BJ (cell line): ENCODE measurements at regions not wholly inside any gene's neighbourhood (a gene's known extent, or its start where the extent isn't known, plus 50 kb on each side); places are given as distances from the start of the nearest gene placed in this dataset.

Experiments used
- CTCF ChIA-PET: fragments of 350-600 bp; formaldehyde crosslinking; extraction: SDS; loops from one replicate; lab custom pipeline; 2021; ENCODE audit warnings: antibody characterized with exemption, inconsistent platforms; lab: Yijun Ruan, JAX
- POLR2A ChIA-PET: fragments of 300-600 bp; sonication (Branson Sonifier 250); formaldehyde crosslinking; extraction: SDS; loops from one replicate; lab custom pipeline; 2021; ENCODE audit warnings: antibody characterized with exemption; lab: Charles Lee
- DNase-seq: peaks from one replicate; pipeline ENCODE4 v3.0.0-alpha.2; 2011; ENCODE audit warnings: low read depth
- H3K27me3 ChIP-seq: 2 replicates; pipeline ENCODE4 v1.6.0; 2011; ENCODE audit warnings: low read length; ENCODE audit not compliant: control insufficient read depth, insufficient read depth
- H3K36me3 ChIP-seq: 2 replicates; pipeline ENCODE4 v1.5.1; 2011; ENCODE audit warnings: low read length; ENCODE audit not compliant: control insufficient read depth, insufficient read depth
- H3K4me3 ChIP-seq: 2 replicates; pipeline ENCODE4 v1.5.1; 2011; ENCODE audit warnings: low read depth, mild to moderate bottlenecking, control low read depth, low read length
- TF ChIP-seq, protein P1 (sequence below): IDR thresholded peaks from 2 replicates; pipeline ENCODE4 v1.5.1; 2011; ENCODE audit warnings: low read depth, mild to moderate bottlenecking, control low read depth, inconsistent platforms, low read length, moderate library complexity; ENCODE audit not compliant: insufficient read depth

DNA sequence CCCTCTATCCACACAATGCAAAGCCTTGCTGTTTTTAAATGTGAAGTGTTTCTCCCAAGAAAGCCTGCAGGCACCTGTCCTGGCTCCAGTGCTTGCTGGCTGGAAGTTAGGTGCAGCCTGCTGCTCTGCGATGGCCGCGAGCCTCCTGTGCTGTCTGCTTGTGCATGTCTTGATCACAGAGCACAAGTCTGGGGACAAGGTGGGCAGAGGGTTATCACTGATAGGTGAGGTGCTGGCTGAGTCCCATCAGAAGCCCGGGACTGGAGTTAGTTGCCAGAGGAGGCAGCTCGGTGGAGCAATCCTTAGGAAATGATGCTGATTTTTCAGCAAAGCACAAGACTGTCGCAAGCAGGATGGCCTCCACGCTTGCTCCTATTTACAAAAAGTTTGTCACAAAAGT lies 137.8 kb upstream of the AJAP1 start:
- H3K27me3 ChIP-seq: no peaks in the 10 kb centered on the region
- DNase-seq: no peak
- no peak overlapping the region for H3K4me3 ChIP-seq
- TF ChIP-seq, protein P1, sequence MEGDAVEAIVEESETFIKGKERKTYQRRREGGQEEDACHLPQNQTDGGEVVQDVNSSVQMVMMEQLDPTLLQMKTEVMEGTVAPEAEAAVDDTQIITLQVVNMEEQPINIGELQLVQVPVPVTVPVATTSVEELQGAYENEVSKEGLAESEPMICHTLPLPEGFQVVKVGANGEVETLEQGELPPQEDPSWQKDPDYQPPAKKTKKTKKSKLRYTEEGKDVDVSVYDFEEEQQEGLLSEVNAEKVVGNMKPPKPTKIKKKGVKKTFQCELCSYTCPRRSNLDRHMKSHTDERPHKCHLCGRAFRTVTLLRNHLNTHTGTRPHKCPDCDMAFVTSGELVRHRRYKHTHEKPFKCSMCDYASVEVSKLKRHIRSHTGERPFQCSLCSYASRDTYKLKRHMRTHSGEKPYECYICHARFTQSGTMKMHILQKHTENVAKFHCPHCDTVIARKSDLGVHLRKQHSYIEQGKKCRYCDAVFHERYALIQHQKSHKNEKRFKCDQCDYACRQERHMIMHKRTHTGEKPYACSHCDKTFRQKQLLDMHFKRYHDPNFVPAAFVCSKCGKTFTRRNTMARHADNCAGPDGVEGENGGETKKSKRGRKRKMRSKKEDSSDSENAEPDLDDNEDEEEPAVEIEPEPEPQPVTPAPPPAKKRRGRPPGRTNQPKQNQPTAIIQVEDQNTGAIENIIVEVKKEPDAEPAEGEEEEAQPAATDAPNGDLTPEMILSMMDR: no peak
- CTCF ChIA-PET: no interaction called here
- H3K36me3 ChIP-seq: no peaks in the 10 kb centered on the region
- POLR2A ChIA-PET: no interaction called here

DNA sequence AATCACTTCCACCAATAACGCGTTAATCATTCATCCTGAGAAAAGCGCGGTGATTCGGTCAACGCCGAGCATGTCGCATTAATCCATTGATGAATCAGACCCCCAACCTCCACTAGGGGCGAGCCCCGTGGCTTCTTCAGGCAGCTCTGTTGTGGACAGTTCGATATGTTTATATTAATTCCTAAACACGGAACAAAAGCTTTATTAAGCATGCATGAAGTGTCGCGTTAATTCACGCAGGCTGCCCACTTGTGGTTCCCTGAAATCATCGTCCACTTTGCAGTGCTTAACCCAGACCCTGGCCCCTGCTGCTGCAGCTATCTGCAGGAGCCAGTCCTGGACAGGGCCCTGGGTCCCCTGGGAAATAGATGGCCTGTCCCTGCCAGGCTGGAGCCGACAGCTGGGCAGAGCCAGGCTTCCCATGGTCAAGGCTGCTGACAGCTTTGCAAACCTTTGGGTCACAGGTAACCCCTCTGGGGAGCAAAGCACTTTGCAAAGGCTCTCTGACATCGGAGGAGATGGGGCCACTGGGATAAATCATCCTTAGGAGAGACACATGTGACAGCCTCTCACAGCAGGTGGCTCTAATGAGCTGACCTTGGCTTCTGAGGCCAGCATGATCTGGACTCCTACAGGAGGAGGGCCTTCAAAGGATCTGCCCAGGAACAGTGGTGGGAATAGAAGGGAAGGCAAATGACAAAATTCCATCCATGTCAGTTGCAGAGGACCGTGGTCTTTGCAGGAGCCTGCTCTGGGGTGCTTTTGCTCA lies 137.0 kb upstream of the AJAP1 start:
- CTCF ChIA-PET: no interaction called here

DNA sequence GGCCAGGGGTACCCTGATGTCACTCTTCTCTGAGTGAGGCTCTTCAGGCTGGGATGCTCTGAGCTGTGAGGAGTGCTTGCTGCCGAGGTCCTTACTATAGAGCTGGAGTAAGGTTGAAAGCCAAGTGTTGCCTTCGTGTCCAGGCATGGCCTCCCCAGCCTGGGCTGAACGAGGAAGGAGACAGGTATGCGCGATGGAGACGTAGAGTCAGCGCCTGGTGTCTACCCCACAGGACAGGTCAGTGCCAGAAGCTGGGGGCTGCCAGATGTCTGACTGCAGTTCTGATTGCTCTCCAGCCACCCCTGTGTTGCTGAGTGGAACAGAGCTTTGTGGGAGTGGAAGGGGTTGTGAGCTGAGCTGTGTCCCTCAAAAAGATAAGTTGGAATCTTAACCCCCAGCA lies 135.8 kb upstream of the AJAP1 start:
- CTCF ChIA-PET: no interaction called here
- POLR2A ChIA-PET: no interaction called here
- no peak overlapping the region for H3K4me3 ChIP-seq
- TF ChIP-seq, protein P1: no peak
- DNase-seq: no peak
- H3K27me3 ChIP-seq: no peaks in the 10 kb centered on the region
- no peaks in the 10 kb centered on the region for H3K36me3 ChIP-seq

More for the DNA sequence above, 137.0 kb upstream of the AJAP1 start:
- TF ChIP-seq, protein P1: no peak
- POLR2A ChIA-PET: no interaction called here
- Histone ChIP-seq H3K4me3 (no peak overlapping the region), H3K36me3 (no peaks in the 10 kb centered on the region), H3K27me3 (no peaks in the 10 kb centered on the region)
- DNase-seq: no peak

DNA sequence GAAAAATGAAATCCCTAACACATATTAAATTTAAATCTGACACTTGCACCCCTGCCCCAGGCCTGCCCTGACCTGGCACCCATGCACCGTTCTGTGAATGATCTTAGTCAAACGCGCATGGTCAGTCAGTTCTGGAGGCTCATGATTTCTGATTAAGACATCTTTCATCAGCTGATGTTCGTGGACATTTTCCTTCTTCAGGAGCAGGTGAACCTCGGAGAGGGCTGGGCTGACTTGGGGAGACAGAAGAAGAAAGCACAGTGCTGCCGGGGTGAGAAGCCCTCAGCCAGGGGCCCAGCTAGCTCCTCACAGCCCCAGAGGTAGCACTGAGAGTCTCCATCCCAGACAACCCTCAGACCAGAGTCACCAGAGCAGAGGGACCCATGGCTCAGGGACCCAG lies 134.5 kb upstream of the AJAP1 start:
- no peaks in the 10 kb centered on the region for H3K36me3 ChIP-seq
- no peak overlapping the region for H3K4me3 ChIP-seq
- H3K27me3 ChIP-seq: no peaks in the 10 kb centered on the region
- CTCF ChIA-PET: no interaction called here
- POLR2A ChIA-PET: no interaction called here
- no peak for DNase-seq
- TF ChIP-seq, protein P1: no peak

DNA sequence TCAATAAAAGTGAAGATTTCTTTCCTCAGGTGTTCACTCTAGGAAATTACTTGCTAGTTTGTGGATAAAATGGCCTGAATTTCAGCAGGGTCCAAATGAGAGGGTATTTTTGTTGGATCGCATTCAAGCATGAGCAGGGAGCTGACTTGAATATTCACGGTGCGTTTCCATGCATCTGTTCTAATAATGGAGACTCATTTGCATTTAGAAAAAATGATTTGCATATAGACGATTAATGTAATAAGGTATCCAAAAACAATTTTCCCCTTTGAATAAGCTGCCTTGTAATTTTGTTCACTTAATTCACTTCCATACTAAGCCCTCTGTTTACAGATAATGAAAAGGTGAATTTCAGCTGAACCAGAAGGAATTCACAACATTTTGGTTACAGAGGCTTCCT lies 130.9 kb upstream of the AJAP1 start:
- Histone ChIP-seq H3K4me3 (no peak overlapping the region), H3K27me3 (no peaks in the 10 kb centered on the region), H3K36me3 (no peaks in the 10 kb centered on the region)
- DNase-seq: no peak
- TF ChIP-seq, protein P1: no peak
- CTCF ChIA-PET: no interaction called here
- POLR2A ChIA-PET: no interaction called here
